KMS-11 (cell line): ENCODE measurements at regions not wholly inside any gene's neighbourhood (a gene's known extent, or its start where the extent isn't known, plus 50 kb on each side); places are given as distances from the start of the nearest gene placed in this dataset.

Source experiments
- H2AFZ ChIP-seq: fragments of 200-600 bp; sonication (generic); 2 replicates; pipeline ENCODE4 v1.6.1; 2016; ENCODE audit warnings: antibody characterized with exemption, mixed run types, low read depth
- H3K27ac ChIP-seq: fragments of 200-600 bp; sonication (generic); 2 replicates; pipeline ENCODE4 v1.6.1; 2016; ENCODE audit warnings: mild to moderate bottlenecking, mixed run types
- H3K27me3 ChIP-seq: fragments of 200-600 bp; sonication (generic); 2 replicates; pipeline ENCODE4 v1.6.1; 2017; ENCODE audit warnings: mild to moderate bottlenecking, low read depth, mixed run types, moderate library complexity; ENCODE audit not compliant: insufficient read depth
- H3K36me3 ChIP-seq: fragments of 200-600 bp; sonication (generic); 2 replicates; pipeline ENCODE4 v1.6.1; 2017; ENCODE audit warnings: mild to moderate bottlenecking, mixed run types; ENCODE audit not compliant: insufficient read depth
- H3K4me1 ChIP-seq: fragments of 200-600 bp; sonication (generic); 2 replicates; pipeline ENCODE4 v1.6.1; 2016; ENCODE audit warnings: mild to moderate bottlenecking, low read depth, mixed run types; ENCODE audit not compliant: poor library complexity, severe bottlenecking
- H3K4me2 ChIP-seq: fragments of 200-600 bp; sonication (generic); 2 replicates; pipeline ENCODE4 v1.7.0; 2016; ENCODE audit warnings: mild to moderate bottlenecking, mixed run types
- H3K4me3 ChIP-seq: fragments of 200-600 bp; sonication (generic); IDR thresholded peaks from 2 replicates; pipeline ENCODE4 v1.6.1; 2017; ENCODE audit warnings: low read depth, low read length, mixed read lengths; ENCODE audit not compliant: insufficient read depth
- H3K79me2 ChIP-seq: fragments of 200-600 bp; sonication (generic); 2 replicates; pipeline ENCODE4 v1.6.1; 2016; ENCODE audit warnings: low read depth, mixed run types; ENCODE audit not compliant: insufficient read depth
- H3K9ac ChIP-seq: fragments of 200-600 bp; sonication (generic); 2 replicates; pipeline ENCODE4 v1.6.1; 2016; ENCODE audit warnings: mild to moderate bottlenecking, mixed run types
- H4K20me1 ChIP-seq: fragments of 200-600 bp; sonication (generic); 2 replicates; pipeline ENCODE4 v1.6.1; 2016; ENCODE audit warnings: mild to moderate bottlenecking, mixed run types; ENCODE audit not compliant: insufficient read depth
- TF ChIP-seq, protein P1 (sequence below): fragments of 200-600 bp; sonication (generic); conservative IDR thresholded peaks from 2 replicates; pipeline ENCODE4 v1.6.1; 2017; ENCODE audit warnings: low read depth, mild to moderate bottlenecking, antibody characterized with exemption, low read length, moderate library complexity, mixed read lengths

DNA sequence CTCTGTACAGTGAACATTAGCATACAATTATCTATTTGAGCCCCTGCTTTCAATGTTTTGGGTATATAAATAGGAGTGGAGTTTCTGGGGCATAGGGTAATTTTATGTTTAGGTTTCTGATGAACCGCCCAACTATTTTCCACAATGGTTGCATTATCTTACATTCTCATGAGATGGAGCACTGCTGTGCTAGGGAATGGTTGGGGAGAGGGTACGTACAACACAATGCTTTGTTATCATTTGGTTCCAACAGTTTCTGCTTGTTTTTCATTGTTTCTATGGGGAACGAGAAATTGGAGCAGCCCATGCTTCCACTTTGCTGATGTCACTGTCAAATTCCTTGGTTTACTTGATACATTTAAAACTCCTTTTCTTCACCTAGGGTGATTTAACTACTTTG is 1115.3 kb downstream of the REEP3 start:
- Histone ChIP-seq H2AFZ (no peak overlapping the region), H4K20me1 (no peaks in the 10 kb centered on the region), H3K79me2 (no peaks in the 10 kb centered on the region), H3K27me3 (no peaks in the 10 kb centered on the region), H3K4me3 (no peak overlapping the region), H3K4me2 (no peak overlapping the region), H3K36me3 (no peaks in the 10 kb centered on the region), H3K9ac (no peak overlapping the region), H3K4me1 (no peaks in the 10 kb centered on the region), H3K27ac (no peak overlapping the region)
- TF ChIP-seq, protein P1, sequence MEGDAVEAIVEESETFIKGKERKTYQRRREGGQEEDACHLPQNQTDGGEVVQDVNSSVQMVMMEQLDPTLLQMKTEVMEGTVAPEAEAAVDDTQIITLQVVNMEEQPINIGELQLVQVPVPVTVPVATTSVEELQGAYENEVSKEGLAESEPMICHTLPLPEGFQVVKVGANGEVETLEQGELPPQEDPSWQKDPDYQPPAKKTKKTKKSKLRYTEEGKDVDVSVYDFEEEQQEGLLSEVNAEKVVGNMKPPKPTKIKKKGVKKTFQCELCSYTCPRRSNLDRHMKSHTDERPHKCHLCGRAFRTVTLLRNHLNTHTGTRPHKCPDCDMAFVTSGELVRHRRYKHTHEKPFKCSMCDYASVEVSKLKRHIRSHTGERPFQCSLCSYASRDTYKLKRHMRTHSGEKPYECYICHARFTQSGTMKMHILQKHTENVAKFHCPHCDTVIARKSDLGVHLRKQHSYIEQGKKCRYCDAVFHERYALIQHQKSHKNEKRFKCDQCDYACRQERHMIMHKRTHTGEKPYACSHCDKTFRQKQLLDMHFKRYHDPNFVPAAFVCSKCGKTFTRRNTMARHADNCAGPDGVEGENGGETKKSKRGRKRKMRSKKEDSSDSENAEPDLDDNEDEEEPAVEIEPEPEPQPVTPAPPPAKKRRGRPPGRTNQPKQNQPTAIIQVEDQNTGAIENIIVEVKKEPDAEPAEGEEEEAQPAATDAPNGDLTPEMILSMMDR: no peak

DNA sequence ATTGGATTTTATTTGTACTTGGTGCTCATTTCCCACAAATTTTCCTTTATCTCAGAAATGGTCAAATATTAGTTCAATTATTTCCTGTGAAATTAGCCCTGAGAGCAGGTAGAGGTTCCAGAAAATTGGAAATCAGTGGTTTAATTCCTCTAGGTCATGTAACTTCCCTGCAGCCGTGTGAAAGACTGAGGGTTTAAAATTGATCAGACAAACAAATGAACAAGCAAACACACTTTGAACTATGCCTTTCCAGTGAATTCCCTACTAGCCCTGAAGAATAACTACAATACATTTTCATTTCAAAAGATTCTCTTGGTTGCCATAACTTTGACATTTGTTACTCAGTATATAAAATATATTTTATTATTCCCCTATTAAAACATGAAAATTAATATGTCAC is 1116.7 kb downstream of the REEP3 start:
- H3K4me3 ChIP-seq: no peak overlapping the region
- no peaks in the 10 kb centered on the region for H3K36me3 ChIP-seq
- no peak overlapping the region for H3K9ac ChIP-seq
- H2AFZ ChIP-seq: no peak overlapping the region
- no peak overlapping the region for H3K27ac ChIP-seq
- H3K4me1 ChIP-seq: no peaks in the 10 kb centered on the region
- H4K20me1 ChIP-seq: no peaks in the 10 kb centered on the region
- TF ChIP-seq, protein P1: no peak
- H3K79me2 ChIP-seq: no peaks in the 10 kb centered on the region
- no peak overlapping the region for H3K4me2 ChIP-seq
- H3K27me3 ChIP-seq: no peaks in the 10 kb centered on the region

DNA sequence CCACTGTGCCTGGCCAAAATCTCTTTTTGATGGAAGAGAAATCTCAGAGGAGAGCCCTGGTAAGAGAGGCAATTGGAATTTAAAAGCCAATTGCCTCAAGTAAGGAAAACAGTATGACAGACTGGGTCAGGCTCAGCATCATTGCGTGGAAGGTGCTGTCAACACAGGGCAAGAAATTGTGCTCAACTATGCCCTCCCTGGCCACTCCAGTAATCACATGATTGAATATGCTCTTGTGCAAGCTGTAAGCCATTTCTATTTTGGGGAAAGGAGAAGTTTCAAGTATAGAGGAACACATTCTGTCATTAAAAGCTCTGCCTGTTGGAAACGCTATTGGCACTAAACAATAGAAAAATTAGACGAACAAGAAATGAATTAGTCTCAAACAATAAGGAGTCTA is 1127.7 kb downstream of the REEP3 start:
- Histone ChIP-seq H3K4me1 (no peaks in the 10 kb centered on the region), H3K36me3 (no peaks in the 10 kb centered on the region), H3K79me2 (no peaks in the 10 kb centered on the region), H4K20me1 (no peaks in the 10 kb centered on the region), H3K4me3 (no peak overlapping the region), H3K4me2 (no peak overlapping the region), H3K27ac (no peak overlapping the region), H3K9ac (no peak overlapping the region), H3K27me3 (no peaks in the 10 kb centered on the region), H2AFZ (no peak overlapping the region)
- TF ChIP-seq, protein P1: no peak

DNA sequence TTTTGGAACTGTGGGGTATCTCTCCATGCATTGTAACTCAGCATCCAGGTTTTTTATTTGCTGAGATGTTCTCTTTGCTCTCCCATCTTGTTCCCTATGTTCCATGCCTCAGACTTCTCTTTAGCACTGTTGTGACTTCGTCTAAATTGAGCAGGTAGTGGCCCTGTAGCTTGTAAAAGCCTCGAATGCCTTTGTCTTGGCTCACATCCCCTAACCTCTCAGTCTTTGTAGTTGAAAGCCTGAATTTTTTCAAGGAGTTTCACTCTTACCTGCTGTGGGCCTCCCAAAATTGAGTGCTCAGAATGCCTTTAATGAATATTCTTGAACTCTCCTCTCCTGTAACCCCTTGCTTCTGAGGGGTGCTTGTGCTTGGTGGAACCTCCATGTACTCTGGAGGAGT is 1137.3 kb downstream of the REEP3 start:
- Histone ChIP-seq H3K4me3 (no peak overlapping the region), H3K4me2 (no peak overlapping the region), H3K27me3 (no peaks in the 10 kb centered on the region), H3K27ac (no peak overlapping the region), H4K20me1 (no peaks in the 10 kb centered on the region), H3K79me2 (no peaks in the 10 kb centered on the region), H3K36me3 (no peaks in the 10 kb centered on the region), H3K9ac (no peak overlapping the region), H3K4me1 (no peaks in the 10 kb centered on the region), H2AFZ (no peak overlapping the region)
- TF ChIP-seq, protein P1: no peak

DNA sequence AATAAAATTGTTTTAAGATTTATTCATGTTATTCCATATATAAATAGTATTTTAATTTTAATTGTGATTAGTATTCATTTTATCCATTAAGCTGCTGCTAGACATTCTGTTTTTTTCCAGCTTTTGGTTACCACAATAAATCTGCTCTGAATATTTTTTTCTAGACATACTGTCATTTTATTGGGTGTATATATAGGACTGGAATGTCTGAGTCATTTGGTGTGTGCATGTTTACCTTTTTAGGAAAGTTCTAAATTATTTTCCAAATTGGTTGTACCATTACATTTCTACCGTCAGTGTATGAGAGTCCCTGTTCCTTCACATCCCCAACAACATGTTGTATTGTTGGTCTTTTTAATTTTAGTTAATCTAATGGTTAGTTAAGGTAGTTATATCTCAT is 1138.1 kb downstream of the REEP3 start:
- no peak overlapping the region for H3K27ac ChIP-seq
- TF ChIP-seq, protein P1: no peak

More for the DNA sequence above, 1138.1 kb downstream of the REEP3 start:
- Histone ChIP-seq H3K9ac (no peak overlapping the region), H4K20me1 (no peaks in the 10 kb centered on the region), H3K4me2 (no peak overlapping the region), H3K4me1 (no peaks in the 10 kb centered on the region), H3K79me2 (no peaks in the 10 kb centered on the region), H3K4me3 (no peak overlapping the region), H3K36me3 (no peaks in the 10 kb centered on the region), H2AFZ (no peak overlapping the region), H3K27me3 (no peaks in the 10 kb centered on the region)
